Tibial nerve (tissue), 3 donors: ENCODE measurements at regions not wholly inside any gene's neighbourhood (a gene's known extent, or its start where the extent isn't known, plus 50 kb on each side); places are given as distances from the start of the nearest gene placed in this dataset.

ENCODE experiments used
- POLR2A ChIP-seq, 2 donors: fragments of 450-650 bp; IDR thresholded peaks; one replicate each; pipeline ENCODE4 v1.6.1; 2017; ENCODE audit warnings: antibody characterized with exemption in 2 of 2, mild to moderate bottlenecking in 2 of 2, moderate library complexity in 2 of 2
- TF ChIP-seq, protein P1 (sequence below), 5 experiments: fragments of 200-600 bp in 3 of 5; fragments of 450-650 bp in 2 of 5; sonication (generic) in 3 of 5; IDR thresholded peaks; one replicate each; pipeline ENCODE4 v1.5.1; 2016 to 2019; ENCODE audit warnings: antibody characterized with exemption in 5 of 5, mild to moderate bottlenecking in 3 of 5, moderate library complexity in 2 of 5

DNA sequence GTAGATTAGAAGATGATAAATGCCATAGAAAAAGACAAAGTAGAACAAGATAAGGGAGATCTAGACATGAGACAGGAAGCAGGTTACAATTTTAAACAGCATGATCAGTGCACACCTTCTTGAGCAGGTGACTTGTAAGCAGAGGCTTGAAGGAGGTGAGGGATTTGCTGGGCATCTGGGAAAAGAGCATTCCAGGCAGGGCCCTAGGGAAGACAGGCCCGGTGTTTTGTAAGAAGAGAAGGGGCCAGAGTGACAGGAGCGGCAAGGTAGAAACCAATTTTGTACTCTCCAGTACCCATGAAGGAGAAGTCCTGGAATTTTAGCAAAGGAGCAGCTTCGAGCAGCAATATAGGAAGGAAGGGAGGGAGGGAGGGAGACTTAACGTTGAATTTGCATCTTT lies 296.5 kb downstream of the MZT1 start:
- TF ChIP-seq, protein P1, sequence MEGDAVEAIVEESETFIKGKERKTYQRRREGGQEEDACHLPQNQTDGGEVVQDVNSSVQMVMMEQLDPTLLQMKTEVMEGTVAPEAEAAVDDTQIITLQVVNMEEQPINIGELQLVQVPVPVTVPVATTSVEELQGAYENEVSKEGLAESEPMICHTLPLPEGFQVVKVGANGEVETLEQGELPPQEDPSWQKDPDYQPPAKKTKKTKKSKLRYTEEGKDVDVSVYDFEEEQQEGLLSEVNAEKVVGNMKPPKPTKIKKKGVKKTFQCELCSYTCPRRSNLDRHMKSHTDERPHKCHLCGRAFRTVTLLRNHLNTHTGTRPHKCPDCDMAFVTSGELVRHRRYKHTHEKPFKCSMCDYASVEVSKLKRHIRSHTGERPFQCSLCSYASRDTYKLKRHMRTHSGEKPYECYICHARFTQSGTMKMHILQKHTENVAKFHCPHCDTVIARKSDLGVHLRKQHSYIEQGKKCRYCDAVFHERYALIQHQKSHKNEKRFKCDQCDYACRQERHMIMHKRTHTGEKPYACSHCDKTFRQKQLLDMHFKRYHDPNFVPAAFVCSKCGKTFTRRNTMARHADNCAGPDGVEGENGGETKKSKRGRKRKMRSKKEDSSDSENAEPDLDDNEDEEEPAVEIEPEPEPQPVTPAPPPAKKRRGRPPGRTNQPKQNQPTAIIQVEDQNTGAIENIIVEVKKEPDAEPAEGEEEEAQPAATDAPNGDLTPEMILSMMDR (IDR thresholded peaks at IDR 0.05) = no peak
- no peak for TF ChIP-seq POLR2A (IDR thresholded peaks at IDR 0.05)
